H9 (cell line): ENCODE measurements at regions not wholly inside any gene's neighbourhood (a gene's known extent, or its start where the extent isn't known, plus 50 kb on each side); places are given as distances from the start of the nearest gene placed in this dataset.

Experiments used
- DNase-seq: peaks from one replicate; pipeline ENCODE4 v3.0.0-alpha.2; 2017
- H2AFZ ChIP-seq: one replicate; pipeline ENCODE4 v1.6.1; 2013; ENCODE audit warnings: mild to moderate bottlenecking, low read length, control low read depth, moderate library complexity
- H2AK5ac ChIP-seq: 2 replicates; pipeline ENCODE4 v1.6.1; 2013; ENCODE audit warnings: low read length, control low read depth, mixed read lengths; ENCODE audit not compliant: insufficient read length
- H2BK120ac ChIP-seq: one replicate; pipeline ENCODE4 v1.6.1; 2013; ENCODE audit warnings: low read depth, mild to moderate bottlenecking, low read length, control low read depth, inconsistent platforms; ENCODE audit not compliant: poor library complexity, severe bottlenecking
- H2BK12ac ChIP-seq: 2 replicates; pipeline ENCODE4 v1.6.1; 2013; ENCODE audit warnings: low read length, control low read depth, mixed read lengths, low read depth; ENCODE audit not compliant: insufficient read length
- H2BK15ac ChIP-seq: 2 replicates; pipeline ENCODE4 v1.6.1; 2013; ENCODE audit warnings: low read depth, low read length, control low read depth
- H2BK20ac ChIP-seq: one replicate; pipeline ENCODE4 v1.6.1; 2013; ENCODE audit warnings: low read depth, mild to moderate bottlenecking, low read length, control low read depth, inconsistent platforms; ENCODE audit not compliant: poor library complexity, severe bottlenecking
- H2BK5ac ChIP-seq: 2 replicates; pipeline ENCODE4 v1.6.1; 2013; ENCODE audit warnings: low read length, control low read depth, mixed read lengths; ENCODE audit not compliant: insufficient read length
- H3K14ac ChIP-seq: 2 replicates; pipeline ENCODE4 v1.6.1; 2013; ENCODE audit warnings: low read length, control low read depth; ENCODE audit not compliant: insufficient read depth
- H3K18ac ChIP-seq: 2 replicates; pipeline ENCODE4 v1.6.1; 2013; ENCODE audit warnings: low read depth, mild to moderate bottlenecking, mixed read lengths, low read length, control low read depth; ENCODE audit not compliant: insufficient read length
- H3K23ac ChIP-seq: 2 replicates; pipeline ENCODE4 v1.6.1; 2013; ENCODE audit warnings: low read length, control low read depth, mixed read lengths, low read depth; ENCODE audit not compliant: insufficient read length
- H3K23me2 ChIP-seq: 2 replicates; pipeline ENCODE4 v1.6.1; 2013; ENCODE audit warnings: low read depth, mild to moderate bottlenecking, mixed read lengths, low read length, control low read depth; ENCODE audit not compliant: insufficient read length, poor library complexity, severe bottlenecking
- H3K27ac ChIP-seq: 2 replicates; pipeline ENCODE4 v1.5.1; 2013; ENCODE audit warnings: low read length, control low read depth, mixed read lengths, low read depth; ENCODE audit not compliant: insufficient read length
- H3K27me3 ChIP-seq: 2 replicates; pipeline ENCODE4 v1.6.1; 2013; ENCODE audit warnings: low read length, control low read depth, inconsistent platforms; ENCODE audit not compliant: insufficient read depth
- H3K4ac ChIP-seq: 2 replicates; pipeline ENCODE4 v1.6.1; 2013; ENCODE audit warnings: low read depth, mild to moderate bottlenecking, control low read depth, inconsistent platforms, low read length, moderate library complexity
- H3K4me1 ChIP-seq: 2 replicates; pipeline ENCODE4 v1.6.1; 2013; ENCODE audit warnings: low read length, control low read depth, inconsistent platforms; ENCODE audit not compliant: insufficient read depth
- H3K4me2 ChIP-seq: 2 replicates; pipeline ENCODE4 v1.6.1; 2013; ENCODE audit warnings: low read length, control low read depth, mixed read lengths; ENCODE audit not compliant: insufficient read length, insufficient read depth
- H3K56ac ChIP-seq: 2 replicates; pipeline ENCODE4 v1.6.1; 2013; ENCODE audit warnings: low read depth, mild to moderate bottlenecking, mixed read lengths, low read length, control low read depth; ENCODE audit not compliant: insufficient read length
- H3K79me1 ChIP-seq: 2 replicates; pipeline ENCODE4 v1.6.1; 2013; ENCODE audit warnings: low read depth, mild to moderate bottlenecking, moderate library complexity, low read length, control low read depth, inconsistent platforms; ENCODE audit not compliant: insufficient read depth, poor library complexity, severe bottlenecking
- H3K79me2 ChIP-seq: 2 replicates; pipeline ENCODE4 v1.6.1; 2013; ENCODE audit warnings: low read length, control low read depth, inconsistent platforms; ENCODE audit not compliant: insufficient read depth
- H3K9ac ChIP-seq: 2 replicates; pipeline ENCODE4 v1.6.1; 2013; ENCODE audit warnings: low read length, control low read depth, mixed read lengths; ENCODE audit not compliant: insufficient read length; ENCODE audit errors: extremely low read depth
- H3K9me3 ChIP-seq: one replicate; pipeline ENCODE4 v1.6.1; 2013; ENCODE audit warnings: low read depth, low read length, inconsistent platforms; ENCODE audit not compliant: control insufficient read depth
- H3T11ph ChIP-seq: one replicate; pipeline ENCODE4 v1.6.1; 2013; ENCODE audit warnings: mild to moderate bottlenecking, low read length, control low read depth, inconsistent platforms
- H4K20me1 ChIP-seq: one replicate; pipeline ENCODE4 v1.6.1; 2013; ENCODE audit not compliant: control insufficient read depth, insufficient read length, insufficient read depth
- H4K5ac ChIP-seq: 2 replicates; pipeline ENCODE4 v1.6.1; 2013; ENCODE audit warnings: low read depth, mild to moderate bottlenecking, mixed read lengths, low read length, control low read depth; ENCODE audit not compliant: insufficient read length
- H4K8ac ChIP-seq: replicated peaks from 2 replicates; pipeline ENCODE4 v1.6.1; 2013; ENCODE audit warnings: low read length, control low read depth, mixed read lengths, low read depth; ENCODE audit not compliant: insufficient read length
- H4K91ac ChIP-seq: 2 replicates; pipeline ENCODE4 v1.6.1; 2013; ENCODE audit warnings: low read depth, mild to moderate bottlenecking, moderate library complexity, mixed read lengths, low read length, control low read depth; ENCODE audit not compliant: insufficient read length
- H3K27ac Mint-ChIP-seq, 3 experiments: 2 replicates in 2 of 3; 3 replicates in 1 of 3; pipeline ENCODE4 v1.8.0; 2020 to 2021; ENCODE audit warnings: mixed read lengths in 3 of 3, mild to moderate bottlenecking in 1 of 3, moderate library complexity in 1 of 3
- H3K27me3 Mint-ChIP-seq: 2 replicates; pipeline ENCODE4 v1.8.0; 2021; ENCODE audit warnings: low read depth, mild to moderate bottlenecking, moderate library complexity, mixed read lengths
- H3K36me3 Mint-ChIP-seq, 3 experiments: 2 replicates in 2 of 3; 3 replicates in 1 of 3; pipeline ENCODE4 v1.8.0; 2020 to 2021; ENCODE audit warnings: low read depth in 3 of 3, mixed read lengths in 3 of 3; ENCODE audit not compliant: insufficient read depth in 1 of 3
- H3K4me1 Mint-ChIP-seq, 2 experiments: 2 replicates each; pipeline ENCODE4 v1.8.0; 2020; ENCODE audit warnings: mixed read lengths in 2 of 2
- H3K4me3 Mint-ChIP-seq, 2 experiments: 2 replicates in 1 of 2; 3 replicates in 1 of 2; pipeline ENCODE4 v1.8.0; 2020 to 2021; ENCODE audit warnings: mild to moderate bottlenecking in 2 of 2, mixed read lengths in 2 of 2, moderate library complexity in 1 of 2
- H3K9me3 Mint-ChIP-seq, 2 experiments: 2 replicates in 1 of 2; 3 replicates in 1 of 2; pipeline ENCODE4 v1.8.0; 2020; ENCODE audit warnings: mild to moderate bottlenecking in 2 of 2, mixed read lengths in 2 of 2, moderate library complexity in 1 of 2
- CTCF ChIP-seq: fragments of 200-600 bp; sonication (generic); conservative IDR thresholded peaks from 3 replicates; pipeline ENCODE4 v1.8.0; 2021; ENCODE audit warnings: antibody characterized with exemption, mild to moderate bottlenecking
- WGBS: extraction: QIAGEN DNeasy Blood & Tissue Kit; methylation state at CpG from one replicate; pipeline ENCODE4 v1.1.7; 2013; ENCODE audit warnings: missing lambda C conversion rate, low lambda C conversion rate, mixed read lengths; ENCODE audit not compliant: insufficient read length; ENCODE audit errors: extremely low coverage; 5-methylcytosine and 5-hydroxymethylcytosine counted together

GRCh38 chr21:20283836-20284235 is 714.4 kb upstream of the NCAM2 start:
- Histone ChIP-seq H3T11ph (no peak overlapping the region), H3K27me3 (no peaks in the 10 kb centered on the region), H2AK5ac (no peak overlapping the region), H4K5ac (no peak overlapping the region), H4K91ac (no peak overlapping the region), H3K18ac (no peak overlapping the region), H3K23me2 (no peaks in the 10 kb centered on the region), H2BK5ac (no peak overlapping the region), H3K56ac (no peak overlapping the region), H3K4me2 (no peak overlapping the region), H2BK15ac (no peak overlapping the region), H2AFZ (no peak overlapping the region), H4K20me1 (no peaks in the 10 kb centered on the region), H3K14ac (no peak overlapping the region), H2BK20ac (no peak overlapping the region), H3K79me2 (no peaks in the 10 kb centered on the region), H4K8ac (no peak overlapping the region), H2BK120ac (no peak overlapping the region), H3K27ac (no peak overlapping the region), H3K4me1 (no peaks in the 10 kb centered on the region), H3K4ac (no peak overlapping the region), H3K79me1 (no peaks in the 10 kb centered on the region), H3K23ac (no peak overlapping the region), H2BK12ac (no peak overlapping the region), H3K9ac (no peak overlapping the region), H3K9me3 (no peaks in the 10 kb centered on the region)
- TF ChIP-seq CTCF = no peak
- no peak for DNase-seq
- H3K27me3 Mint-ChIP-seq = no peaks in the 10 kb centered on the region
- no CpG with 5 or more reads among the region's 1 CpG for WGBS
- H3K36me3 Mint-ChIP-seq = peaks cover 2 to 13% (median 5%) of the 10 kb centered on the region in 3 experiments
- H3K4me3 Mint-ChIP-seq = no peak overlapping the region
- H3K4me1 Mint-ChIP-seq = peaks cover 1% of the 10 kb centered on the region in 2 experiments; a peak in 1 of 4 replicates
- H3K27ac Mint-ChIP-seq = no peak overlapping the region
- peaks cover 4% of the 10 kb centered on the region in 2 experiments; a peak in 4 of 5 replicates for H3K9me3 Mint-ChIP-seq
